CD4-positive, alpha-beta T cell treated with Interleukin-15 for 1 hour (primary cell): ENCODE measurements at regions not wholly inside any gene's neighbourhood (a gene's known extent, or its start where the extent isn't known, plus 50 kb on each side); places are given as distances from the start of the nearest gene placed in this dataset.

Source experiments
- DNase-seq: peaks from one replicate; pipeline ENCODE4 v3.0.0-alpha.2; 2020

GRCh38 chr6:169988769-169989550 is 237.5 kb downstream of the ERMARD start:
- peak; percentile 16 for DNase-seq

GRCh38 chr6:169986848-169987498 is 235.6 kb downstream of the ERMARD start:
- DNase-seq: no peak

DNA sequence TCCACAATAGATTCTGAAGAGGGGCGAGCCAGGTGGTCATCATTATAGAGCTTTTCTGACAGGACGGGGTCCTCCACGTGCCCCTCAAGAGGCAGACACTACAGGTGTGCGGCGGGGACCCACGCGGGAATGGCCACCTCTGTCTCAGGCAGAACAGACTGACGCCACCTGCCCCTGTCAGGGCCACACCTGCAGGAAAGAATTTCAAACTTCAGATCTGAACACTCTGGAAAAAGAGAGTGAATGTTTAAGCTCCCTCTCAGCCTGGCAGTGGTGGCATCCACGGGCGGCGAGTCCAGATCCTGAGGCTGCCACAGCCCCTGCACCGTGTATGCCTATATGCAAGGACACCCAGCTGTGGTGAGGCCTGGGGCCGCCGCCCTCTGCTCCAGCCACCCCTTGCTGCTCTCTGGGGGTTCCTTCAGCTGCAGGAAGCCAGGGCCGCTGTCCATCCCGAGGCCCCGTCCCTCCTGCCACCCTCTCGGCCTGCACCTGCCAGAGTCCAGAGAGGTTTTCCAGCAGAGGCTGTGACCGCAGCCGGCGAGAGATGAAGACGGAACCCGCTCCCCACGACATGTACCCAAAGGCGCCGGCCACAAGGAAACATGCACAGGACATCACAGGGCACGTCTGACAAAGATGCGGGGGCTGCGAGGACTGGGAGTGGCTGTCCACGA is 234.9 kb downstream of the ERMARD start:
- no peak for DNase-seq

GRCh38 chr6:169985121-169986015 is 233.9 kb downstream of the ERMARD start:
- DNase-seq: no peak

- no peak for DNase-seq
Observed at GRCh38 chr6:169984181-169985120, 233.0 kb downstream of the ERMARD start.

GRCh38 chr6:169983651-169984050 is 232.2 kb downstream of the ERMARD start:
- DNase-seq: no peak

- no peak for DNase-seq
Observed at GRCh38 chr6:169982461-169983386, 231.3 kb downstream of the ERMARD start.

DNA sequence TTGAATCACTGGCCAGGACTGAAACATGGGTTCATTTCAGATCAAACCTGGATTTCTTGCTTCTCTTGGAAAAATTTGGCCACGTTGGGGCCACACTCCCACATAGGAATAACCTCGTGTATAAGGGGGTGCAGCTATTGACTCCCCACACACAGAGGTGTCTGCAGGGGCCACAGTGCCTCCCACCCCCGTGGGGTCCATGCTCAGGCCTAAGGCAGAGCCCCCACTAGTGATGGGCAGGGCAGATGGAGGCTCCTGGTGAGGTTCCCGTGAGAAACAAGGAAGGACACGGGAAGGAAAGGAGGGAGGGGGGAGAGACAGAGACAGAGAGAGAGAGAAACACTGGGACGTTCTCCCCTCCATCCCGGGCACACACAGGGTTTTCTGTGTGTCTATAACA is 230.5 kb downstream of the ERMARD start:
- DNase-seq: no peak

DNA sequence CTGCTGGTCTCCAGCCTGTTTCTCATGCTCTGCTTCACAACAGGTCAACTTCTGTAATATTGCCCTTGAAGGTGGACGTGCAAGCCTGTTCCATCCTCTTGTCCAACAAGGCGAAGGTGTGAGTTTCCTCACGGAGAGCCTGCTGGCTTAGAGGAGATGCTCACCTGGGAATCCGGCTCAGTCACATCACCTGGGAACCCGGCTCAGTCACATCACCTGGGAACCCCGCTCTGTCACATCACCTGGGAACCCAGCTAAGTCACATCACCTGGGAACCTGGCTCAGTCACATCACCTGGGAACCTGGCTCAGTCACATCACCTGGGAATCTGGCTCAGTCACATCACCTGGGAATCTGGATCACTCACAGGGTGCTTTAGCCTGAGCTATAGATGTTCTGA is 230.1 kb downstream of the ERMARD start:
- DNase-seq: no peak

DNA sequence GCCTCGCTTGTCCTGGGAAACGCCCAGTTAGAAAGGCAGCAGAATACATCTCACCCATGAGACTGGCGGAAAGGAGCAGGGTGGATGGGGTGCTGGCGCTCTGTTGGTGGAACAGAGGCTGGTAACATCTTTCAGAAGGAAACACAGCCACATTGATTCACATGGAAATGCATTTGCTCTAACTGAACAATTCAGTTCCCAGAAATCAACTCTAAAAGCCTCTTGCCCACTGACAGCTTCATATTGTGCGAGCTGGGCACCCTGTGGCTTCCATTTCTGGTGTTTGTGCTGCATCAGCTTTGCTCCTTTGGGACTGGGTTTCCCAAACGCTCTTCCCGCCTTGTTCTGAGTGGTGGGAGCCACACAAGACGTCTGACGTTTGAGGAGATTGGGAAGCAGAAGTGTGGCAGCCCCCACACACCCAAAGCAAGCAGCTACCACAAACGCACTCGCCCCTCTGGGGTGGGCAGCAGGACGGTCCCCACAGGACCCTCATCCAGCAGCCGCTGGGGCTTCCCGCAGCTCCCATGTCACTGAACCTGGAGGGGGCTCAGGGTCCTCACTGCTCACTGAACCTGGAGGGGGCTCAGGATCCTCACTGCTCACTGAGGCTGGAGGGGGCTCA is 229.5 kb downstream of the ERMARD start:
- no peak for DNase-seq

GRCh38 chr6:169979873-169980432 is 228.5 kb downstream of the ERMARD start:
- no peak for DNase-seq

- DNase-seq: no peak
Observed at GRCh38 chr6:169978615-169979161, 227.3 kb downstream of the ERMARD start.

DNA sequence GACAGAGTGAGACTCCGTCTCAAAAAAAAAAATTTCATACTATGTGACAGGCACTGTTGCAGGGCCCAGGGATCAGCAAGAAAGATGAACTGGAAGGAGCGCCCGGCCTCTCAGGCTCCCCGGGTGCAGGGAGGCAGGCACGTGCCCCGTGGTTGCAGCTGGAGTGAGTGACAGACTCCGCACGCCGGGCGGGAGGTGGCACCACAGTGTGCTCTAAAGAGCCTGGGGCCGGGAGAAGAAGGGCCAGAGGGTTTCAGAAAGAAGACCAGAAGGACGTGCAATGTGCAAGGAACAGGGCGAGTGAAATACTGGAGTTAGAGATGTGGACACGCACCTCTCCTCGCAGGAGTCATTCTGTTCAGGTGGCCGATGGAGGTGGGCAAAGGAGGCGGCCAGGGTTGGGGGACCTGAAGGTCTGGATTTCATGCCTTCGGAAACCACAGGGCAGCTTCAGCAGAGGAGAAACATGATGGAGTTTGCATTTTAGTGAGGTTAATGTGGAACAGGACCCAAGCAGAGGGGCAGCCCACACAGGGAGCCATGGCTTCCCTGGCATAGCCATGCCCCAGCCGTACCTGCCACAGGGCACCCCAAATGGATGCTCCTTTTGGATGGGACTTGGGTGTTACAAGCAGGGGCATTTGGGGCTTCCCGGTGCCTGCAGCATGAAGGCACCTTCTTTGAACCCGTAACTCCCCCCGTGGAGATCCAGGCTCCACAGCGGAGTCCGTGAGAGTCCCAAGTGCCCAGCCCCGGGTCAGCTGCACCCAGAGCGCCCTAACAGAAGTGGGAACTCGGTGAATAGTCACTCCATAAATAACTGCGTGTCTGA is 226.2 kb downstream of the ERMARD start:
- DNase-seq: no peak

GRCh38 chr6:169976301-169977081 is 225.1 kb downstream of the ERMARD start:
- peak; percentile 9 for DNase-seq

- peak; percentile 10 for DNase-seq
Observed at GRCh38 chr6:169975701-169976100, 224.3 kb downstream of the ERMARD start.

DNA sequence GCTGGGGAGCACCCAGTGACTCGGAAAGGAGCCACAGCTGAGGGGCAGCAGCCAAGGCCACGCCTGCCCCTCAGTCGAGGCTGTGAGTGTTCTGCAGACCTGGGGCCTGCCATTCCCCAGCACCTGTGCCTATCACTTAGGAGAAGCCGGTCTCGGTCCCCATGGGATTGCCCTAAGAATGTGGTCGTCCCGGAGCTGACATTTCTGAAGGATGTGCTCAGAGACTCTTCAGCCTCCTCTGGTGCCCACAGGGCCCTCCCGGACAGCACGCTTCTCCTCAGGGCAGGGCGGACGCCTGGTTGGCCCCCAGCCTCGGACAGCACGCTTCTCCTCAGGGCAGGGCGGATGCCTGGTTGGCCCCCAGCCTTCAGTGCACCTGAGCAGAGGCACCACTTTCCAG is 223.9 kb downstream of the ERMARD start:
- no peak for DNase-seq

DNA sequence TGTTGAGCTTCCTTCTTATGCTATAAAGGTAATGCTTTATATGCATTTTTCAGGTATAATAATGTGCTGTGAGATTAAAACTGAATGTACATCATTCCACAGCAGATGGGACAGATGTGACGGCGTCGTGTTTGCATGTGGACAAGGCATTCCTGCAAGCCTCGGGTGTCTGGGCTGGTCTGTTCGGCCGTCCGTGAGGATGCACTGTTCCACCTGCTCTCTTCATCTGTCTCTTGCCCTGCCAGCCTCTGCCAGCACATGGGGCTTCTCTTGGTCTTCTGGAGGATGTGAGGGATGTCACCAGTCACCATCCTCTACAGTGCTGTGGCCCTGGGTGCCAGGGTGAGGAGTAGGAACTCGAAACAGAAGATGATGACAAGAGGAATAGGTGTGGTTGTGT is 223.2 kb downstream of the ERMARD start:
- DNase-seq: no peak
